M059J (cell line): ENCODE measurements at regions not wholly inside any gene's neighbourhood (a gene's known extent, or its start where the extent isn't known, plus 50 kb on each side); places are given as distances from the start of the nearest gene placed in this dataset.

Experiments
- DNase-seq: peaks from one replicate; pipeline ENCODE4 v3.0.0-alpha.2; 2012; ENCODE audit warnings: low read depth

DNA sequence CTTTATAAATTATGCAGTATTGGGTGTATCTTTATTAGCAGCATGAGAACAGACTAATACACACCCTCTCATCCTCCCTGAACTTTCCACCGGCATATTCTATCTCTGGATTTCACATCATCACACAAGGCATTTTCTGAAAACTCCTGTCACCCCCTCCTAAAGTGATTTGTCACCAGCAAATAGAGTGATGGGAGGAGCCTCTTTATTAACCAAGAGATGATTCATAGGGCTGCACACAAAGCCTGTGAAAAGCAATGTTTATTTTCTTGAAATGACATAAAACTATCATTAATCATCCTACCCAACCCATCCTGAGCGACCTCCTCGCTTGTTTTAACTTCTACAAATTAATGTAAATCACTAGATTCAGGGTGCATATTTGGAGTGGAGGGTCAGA lies 394.7 kb upstream of the SULF2 start:
- peak; percentile 93 for DNase-seq

DNA sequence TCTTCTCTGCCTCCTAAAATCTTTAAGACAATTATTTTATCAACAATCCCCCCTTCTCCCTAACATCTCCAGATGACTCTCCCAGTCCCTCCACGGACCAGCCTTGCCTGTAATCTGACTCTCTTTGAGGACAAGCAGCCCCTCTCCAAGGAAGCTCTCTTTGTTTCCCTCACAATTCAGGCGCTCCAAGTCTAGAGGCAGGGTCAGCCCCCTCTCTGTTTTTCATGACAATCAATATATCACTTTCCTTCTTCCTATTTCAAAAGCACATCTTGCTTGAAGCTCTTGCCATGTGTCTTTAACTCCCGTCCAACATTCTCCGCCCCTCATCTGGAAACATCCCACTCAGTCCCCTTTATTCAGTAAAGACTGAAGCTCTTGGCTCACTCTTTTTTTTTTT lies 393.4 kb upstream of the SULF2 start:
- no peak for DNase-seq

DNA sequence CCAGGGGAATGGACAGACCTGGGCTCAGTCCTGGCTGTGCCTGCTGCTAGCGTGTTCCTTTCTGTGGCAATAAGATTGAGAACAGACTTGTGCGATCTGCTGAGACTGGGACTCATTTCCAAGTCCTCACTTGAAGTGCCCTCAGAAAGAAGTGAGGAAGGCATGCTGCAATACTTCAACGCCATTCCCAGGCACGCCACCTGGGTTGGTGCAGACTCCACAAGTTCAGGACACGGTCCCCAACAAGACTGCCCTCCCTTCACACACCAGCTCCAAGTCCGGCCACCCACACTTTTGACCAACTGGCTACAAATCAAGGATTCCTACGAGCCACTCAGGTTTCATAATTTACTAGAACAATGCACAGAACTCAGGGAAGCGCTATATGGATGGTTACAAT lies 391.8 kb upstream of the SULF2 start:
- no peak for DNase-seq

DNA sequence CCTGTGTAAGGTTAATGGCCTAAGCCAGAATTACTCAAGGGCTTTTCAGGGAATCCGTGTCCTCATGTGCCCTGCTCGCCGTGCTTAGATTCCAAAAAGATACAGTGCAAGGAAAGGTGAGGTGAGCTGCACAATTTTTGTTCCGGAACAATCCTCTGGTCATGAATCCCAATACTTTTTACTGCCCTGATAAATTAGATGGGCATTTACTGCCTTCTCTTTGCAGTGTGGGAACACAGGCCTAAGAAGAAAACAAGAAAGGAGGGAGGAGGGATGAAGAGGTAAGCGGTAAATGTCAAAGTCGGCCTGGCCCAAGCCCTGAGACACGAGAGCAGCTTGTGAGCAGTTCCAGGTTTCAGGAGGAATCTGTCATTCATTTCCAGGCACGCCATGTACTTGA lies 390.9 kb upstream of the SULF2 start:
- DNase-seq = no peak

DNA sequence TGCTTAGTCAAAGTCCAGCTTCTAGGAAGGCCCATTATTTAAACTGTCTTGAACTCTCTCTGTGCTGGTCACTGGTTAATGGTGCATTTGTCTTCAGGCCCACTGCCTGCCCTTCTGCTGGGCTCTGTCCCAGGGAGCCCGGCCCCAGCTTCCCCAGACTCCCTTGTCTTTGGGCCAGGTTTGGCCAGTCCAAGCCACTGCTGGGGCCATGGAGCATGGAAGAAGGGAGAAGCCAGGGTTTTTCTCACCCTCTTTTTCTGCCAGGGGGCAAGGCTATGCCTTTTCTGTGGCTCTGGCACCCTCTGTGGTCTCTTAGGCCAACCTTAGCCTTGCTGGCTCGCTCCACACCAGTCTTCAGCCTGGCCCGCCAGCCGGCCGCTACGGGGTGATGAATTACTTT lies 390.0 kb upstream of the SULF2 start:
- DNase-seq = no peak

DNA sequence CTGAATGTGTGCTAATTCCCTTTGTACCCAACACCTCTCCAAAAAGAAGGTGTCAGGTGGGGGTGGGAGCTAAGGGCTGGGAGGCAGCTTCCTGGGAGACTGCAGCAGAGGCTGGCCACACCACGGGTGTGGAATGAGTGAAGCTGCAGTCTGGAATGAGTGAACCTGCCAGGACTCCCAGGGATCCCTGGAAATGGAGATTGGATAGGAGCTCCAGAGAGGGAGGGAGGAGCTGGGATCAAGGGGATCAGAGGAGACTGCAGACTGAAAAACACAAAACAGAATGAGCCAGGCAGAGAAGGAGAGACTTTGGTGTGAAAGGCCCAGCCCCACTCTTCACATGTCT lies 387.0 kb upstream of the SULF2 start:
- no peak for DNase-seq

DNA sequence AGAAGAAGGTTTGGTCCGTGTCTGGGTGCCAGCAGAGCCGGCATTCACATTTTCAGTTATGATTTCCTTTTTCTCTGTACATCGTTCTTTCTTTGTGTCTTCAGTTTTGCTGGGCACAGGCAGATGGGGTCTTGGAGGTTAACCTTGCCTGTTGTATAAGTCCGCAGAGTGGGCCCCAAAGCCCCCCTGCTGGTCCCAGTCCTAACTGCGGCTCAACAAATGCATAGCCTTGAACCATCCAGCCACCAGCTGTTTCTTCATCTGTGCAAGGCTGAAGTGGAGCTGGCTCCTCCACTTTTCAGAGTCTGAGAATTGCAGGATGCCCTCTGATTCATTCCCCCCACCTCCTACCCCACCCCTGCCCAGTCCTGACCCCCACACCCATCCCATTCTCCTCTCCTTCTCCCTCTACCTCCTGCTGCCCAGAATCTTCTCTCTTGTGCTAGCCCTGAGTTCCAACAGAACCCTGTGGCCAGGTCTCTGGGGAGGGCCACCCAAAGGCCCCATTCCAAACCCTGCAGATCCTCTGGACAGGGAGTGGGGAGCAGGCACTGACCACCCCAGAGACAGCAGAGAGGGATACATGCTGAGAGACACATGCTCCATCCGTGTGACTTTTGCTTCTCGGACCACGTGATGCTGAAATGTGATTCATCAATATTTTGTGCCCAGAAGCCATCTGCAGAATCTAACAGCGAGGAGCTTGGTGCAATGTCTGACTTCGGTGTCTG lies 386.5 kb upstream of the SULF2 start:
- no peak for DNase-seq

DNA sequence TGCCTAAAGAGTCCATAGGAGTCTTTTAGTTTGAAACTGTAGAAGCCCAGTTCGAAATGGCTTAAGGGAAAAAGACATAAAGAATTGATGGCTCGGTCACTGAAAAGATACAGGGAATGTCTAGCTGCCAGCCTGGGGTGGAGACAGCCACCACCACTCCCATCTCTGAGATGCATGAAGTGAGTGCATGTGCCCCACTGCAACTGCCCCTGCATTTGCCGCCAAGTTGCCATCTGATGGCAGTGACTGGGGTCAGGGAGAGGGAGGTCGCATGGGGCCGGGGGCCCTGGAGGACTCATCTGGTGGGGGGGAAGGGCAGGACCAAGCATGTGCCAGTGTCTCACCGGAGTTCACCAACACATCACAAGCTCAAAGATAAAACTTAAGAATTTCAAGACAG lies 385.8 kb upstream of the SULF2 start:
- DNase-seq = no peak

DNA sequence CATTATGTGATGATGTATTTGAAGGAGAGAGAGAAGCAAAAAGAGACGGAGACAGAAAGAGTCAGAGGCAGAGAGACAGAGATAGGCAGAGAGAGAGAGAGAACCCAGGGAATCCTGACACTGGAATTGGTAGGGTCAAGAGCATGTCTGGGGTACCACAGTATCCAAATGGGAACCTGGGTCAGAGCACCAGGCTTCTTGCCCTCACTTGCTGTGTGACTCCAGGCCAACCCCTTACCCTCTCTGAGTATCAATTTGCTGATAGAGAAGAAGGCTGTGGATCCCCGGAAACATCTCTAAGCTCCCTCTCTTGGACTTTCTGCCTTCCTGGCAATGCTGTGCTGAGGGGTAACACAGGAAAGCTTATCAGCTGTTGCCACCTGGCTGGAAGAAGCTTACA lies 385.3 kb upstream of the SULF2 start:
- DNase-seq = no peak

DNA sequence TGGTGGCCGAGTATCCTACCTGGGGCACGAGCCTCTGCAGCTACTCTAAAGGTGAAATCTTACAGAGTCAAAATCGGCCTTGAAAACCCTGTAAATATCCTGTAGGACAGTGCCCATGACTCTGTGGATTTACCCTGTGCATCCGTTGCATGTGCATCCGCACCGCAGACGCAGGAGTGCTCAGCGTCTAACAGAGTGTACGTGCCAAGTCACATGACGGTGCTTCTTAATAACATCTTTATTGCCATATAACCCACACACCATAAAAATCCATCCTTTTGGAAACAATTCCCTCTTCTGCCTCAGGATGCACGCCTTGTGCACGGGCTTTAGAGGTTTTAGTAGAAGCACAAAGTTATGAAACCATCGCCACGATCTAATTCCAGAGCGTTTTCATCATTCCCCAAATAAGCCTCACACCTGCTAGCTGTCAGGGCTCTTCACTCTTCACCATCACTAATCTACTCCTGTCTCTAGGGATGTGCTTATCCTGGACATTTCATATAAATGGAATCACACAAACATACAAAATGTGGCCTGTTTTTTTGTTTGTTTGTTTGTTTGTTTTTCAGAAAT lies 384.5 kb upstream of the SULF2 start:
- DNase-seq = no peak

DNA sequence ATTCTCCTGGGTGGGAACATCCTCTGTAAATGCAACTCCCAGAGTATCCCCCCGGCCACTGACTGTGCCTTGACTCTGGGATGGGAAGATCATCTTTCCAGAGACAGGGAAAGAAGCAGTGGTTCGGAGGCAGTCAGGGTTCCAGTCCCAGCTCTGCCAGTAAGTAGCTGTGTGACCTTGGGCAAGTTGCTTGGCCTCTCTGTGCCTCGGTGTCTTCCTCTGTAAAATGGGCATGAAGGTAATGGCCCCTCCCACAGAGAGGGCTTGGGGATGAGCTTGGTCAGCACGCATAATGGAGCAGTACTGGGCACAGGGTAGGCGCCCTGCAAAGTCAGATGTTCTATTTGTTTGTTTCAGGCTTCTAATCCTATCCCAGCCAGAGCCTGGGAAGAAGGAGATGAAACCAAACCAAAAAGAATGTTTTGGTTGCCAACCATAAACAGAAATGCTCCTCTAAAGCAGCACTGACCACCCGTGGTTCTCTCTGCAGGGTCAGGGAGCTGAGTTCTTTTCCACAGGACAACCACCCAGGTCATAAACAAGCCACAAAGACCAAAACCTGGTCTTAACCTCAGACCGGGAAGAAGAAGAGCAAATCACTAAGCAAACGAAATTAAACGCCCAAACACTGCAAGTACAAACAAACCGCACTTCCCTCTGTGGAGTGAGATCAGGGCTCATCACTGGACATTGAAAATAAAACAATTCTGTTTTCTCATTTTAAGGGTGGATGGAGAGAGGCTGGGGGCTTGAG lies 381.0 kb upstream of the SULF2 start:
- DNase-seq = peak; percentile 71

DNA sequence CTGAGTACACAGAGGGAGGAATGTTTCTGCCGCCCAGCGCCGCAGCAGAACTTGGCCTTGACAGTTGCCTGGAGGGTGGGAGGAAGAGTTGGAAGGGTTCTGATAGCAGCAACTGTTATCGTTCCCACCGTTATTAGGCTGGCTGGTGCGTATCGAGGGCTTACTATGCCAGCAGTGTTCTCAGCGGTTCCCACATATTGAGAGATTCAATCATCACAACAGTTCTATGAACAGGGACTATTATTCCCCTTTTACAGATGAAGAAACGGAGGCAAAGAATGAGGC lies 380.1 kb upstream of the SULF2 start:
- no peak for DNase-seq

DNA sequence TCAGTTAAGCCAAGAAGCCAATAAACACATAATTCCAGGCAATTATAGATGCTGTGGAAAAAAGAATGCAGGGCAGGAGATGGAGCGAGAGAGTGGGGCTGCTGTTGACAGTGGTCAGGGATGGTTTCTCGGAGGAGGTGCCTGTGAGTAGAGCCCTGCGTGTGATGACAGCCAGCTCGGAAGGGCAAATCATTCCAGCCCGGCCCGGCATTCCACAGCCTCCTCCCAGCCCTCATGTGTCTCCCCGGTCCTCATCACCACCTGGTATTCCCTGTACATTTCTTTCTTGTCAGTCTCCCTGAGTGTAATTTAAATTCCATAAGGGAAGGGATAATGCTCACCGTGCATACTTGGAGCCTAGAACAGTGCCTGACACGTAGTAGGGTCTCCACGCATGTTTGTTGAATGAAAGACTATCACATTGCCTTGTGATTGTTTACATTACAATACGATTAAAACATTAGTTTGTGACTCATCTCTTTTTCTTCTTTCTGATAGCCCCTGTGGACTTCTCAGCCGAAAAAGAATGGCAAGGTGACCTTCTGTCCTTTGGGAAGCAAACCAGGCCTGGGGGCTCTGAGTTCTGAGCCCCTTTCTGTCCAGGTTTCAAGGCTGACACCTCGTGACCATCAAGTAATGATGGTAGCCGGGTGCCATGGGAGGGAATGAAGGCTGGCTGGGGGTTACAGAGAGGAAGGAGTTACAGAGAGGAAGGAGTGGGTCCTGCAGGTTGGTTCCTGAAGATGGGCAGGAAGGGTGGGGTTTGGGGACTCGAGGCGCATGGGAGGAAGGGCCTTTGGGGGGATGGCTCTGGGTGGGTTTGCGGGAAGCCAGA lies 379.5 kb upstream of the SULF2 start:
- DNase-seq = no peak

DNA sequence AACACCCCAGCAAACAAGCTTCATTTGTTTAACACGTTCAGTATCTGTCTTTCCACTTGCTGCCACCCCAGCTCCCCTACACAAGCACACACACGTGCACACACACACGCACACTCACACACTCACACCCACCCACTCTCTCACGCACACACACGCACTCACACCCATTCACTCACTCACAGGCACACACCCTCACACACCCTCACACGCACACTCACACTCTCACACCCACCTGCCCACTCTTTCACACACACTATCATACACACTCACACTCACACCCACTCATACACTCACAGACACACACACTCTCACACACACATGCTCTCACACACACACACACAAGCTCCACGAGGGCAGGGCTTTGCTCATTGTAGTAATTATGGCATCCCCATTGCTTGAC lies 378.8 kb upstream of the SULF2 start:
- DNase-seq = no peak

DNA sequence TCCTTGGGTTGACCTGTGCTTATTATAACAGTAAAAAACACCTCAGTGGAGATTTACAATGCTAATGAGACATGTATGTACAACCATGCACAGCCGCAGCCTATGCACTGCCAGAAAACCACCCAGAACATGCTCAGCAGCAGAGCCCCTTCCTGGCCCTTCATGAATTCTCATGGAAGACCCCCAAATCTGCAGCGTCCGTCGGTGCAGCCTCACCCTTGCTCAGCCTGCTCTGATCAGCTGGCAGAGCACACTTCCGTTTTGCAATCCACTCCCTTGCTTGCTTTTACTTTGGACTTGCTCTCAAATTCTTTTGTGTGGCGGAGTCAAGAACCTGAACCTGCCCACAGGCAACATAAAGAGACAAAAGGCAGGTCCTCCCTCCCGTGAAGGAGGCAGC lies 378.2 kb upstream of the SULF2 start:
- DNase-seq = peak; percentile 30

DNA sequence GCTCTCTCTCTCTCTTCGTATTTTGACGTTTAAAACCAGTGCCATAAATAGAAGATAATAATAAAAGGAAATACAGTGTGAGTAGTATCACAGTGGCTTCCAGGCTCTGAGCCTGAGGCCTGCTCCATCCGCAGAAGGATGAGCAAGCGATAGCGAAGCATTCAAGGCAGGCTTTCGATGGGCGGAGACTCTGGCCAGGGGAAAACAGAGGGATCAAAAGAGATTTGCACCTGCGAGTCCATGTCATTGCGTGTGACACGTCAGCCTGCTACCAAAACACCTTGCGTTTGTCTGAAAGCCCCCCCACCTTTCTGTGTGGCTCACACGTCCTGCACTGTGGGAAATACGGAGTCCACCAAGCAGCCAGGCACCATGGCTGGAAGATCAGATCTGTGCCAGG lies 377.3 kb upstream of the SULF2 start:
- DNase-seq = no peak

DNA sequence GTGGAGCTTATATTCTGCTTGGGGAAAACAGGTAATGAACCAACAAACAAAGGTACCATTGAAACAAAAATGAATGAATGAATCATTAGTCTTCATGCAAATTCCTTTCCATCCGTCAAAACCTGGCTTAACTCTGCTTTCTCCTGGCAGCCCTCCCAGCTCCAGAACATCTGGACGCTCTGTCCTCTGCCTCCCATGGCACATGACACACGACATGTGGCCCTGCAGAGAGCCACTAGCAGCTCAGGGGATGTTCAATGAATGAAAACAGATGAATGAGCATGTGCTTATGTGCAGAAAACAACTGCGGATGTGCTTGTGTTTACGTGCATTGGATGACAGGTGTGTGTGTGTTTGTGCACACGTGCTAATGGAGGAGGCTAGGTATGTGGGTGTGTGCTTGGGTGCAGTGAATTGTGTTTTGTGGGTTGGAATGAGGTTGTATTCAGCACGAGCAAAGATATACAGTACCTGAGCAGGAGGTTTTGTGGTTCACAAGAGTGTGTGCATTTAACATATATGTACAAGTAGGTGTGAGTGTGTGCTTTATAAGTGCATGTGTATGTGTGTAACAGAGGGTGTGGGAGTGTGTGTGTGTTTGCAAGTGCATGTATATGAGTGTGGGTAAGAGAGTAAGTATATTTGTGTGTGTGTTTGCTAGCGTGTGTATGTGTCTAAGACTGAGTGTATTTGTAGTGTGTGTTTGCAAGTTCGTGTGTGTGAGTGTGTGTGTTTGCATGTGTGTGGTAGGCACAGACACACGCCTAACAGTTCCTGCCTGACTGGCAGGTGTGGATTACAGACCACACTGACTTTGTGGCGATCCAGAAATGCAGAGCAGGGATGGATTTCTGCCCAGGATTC lies 374.1 kb upstream of the SULF2 start:
- DNase-seq = no peak

DNA sequence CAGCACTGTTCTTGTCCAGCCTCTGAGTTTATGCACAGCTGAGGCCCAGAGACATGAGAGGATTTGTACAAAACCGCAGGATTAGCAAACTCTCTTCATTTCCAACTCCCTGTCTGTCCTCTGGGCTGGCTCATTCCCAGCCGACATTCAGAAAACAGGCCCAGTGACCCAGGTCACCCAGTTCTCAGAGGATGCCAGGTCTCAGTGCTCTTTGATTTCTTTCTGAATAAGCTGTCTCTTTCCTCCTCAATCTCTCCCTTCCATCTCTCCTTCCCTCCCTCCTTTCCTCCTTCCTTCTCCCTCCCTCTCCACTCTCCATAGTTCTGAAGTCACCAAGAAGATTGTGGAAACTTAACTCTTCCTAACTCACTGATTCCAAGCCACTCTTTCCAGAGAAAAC lies 372.7 kb upstream of the SULF2 start:
- peak; percentile 77 for DNase-seq

DNA sequence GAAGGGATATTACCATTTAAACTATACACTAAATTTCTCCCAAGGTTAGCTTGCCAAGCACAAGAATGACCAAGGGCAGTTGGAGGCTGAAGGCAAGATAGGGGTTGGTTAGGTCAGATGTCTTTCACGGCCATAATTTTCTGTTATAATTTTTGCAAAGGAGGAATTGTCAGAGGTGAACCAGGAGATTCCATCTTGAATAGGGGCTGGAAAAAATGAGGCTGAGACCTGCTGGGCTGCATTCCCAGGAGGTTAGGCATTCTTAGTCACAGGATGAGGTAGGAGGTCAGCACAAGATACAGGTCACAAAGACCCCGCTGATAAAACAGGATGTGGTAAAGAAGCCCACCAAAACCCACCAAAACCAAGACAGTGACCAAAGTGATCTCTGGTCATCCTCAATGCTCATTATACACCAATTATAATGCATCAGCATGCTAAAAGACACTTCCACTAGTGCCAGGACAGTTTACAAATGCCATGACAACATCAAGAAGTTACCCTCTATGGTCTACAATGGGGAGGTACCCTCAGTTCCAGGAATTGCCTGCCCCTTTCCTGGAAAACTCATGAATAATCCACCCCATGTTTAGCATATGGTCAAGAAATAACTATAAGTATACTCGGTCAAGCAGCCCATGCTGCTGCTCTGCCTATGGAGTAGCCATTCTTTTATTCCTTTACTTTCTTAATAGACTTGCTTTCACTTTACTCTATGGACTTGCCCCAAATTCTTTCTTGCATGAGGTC lies 371.8 kb upstream of the SULF2 start:
- DNase-seq = no peak

DNA sequence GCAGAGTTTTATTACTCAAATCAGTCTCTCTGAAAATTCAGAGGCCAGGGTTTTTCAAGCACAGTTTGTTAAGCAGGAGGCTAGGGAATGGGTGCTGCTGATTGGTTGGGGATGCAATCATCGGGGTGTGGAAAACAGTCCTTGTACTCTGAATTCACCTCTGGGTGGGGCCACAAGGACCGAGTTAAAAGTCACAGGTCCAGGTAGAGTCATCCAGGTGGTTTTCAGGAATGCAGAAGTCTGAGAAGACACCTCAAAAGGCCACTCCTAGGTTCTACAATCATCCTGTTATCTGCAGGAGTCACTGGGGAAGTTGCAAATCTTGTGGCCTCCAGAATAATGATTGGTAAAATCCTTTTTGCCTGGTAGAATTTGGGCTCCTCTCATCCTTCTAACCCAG lies 371.2 kb upstream of the SULF2 start:
- no peak for DNase-seq

DNA sequence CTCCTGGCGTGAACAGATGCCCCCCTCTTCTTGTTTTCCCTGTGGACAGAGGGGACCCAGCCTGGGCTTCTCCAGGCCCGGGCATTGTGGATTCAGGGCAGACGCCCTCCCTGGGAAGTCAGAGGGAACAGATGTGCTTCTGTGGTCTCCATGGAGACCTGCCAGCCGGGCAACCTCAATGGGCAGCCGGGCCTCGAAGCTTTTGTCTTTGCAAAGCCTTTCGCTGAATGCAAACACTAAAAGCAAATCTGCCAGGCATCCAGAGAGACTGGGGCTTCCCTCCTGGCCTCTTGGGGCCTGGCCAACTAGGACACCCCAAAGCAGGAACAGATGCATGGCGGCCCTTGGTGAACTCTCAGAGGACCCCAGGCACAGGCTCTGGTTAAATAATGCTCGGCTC lies 370.0 kb upstream of the SULF2 start:
- DNase-seq = no peak
